AG10803 (cell line): ENCODE measurements at regions not wholly inside any gene's neighbourhood (a gene's known extent, or its start where the extent isn't known, plus 50 kb on each side); places are given as distances from the start of the nearest gene placed in this dataset.
"Not testable (repeated sequence)": the region's sequence is repeated elsewhere in the genome, so short reads cannot be mapped to it uniquely, and the experiment has no call there.

ENCODE experiments used
- DNase-seq: peaks from one replicate; pipeline ENCODE4 v3.0.0; 2010; ENCODE audit warnings: low read depth
- H3K4me3 ChIP-seq: 2 replicates; pipeline ENCODE4 v1.5.1; 2011; ENCODE audit warnings: mild to moderate bottlenecking, low read length, control low read depth
- CTCF ChIP-seq: conservative IDR thresholded peaks from 2 replicates; pipeline ENCODE4 v1.5.1; 2011; ENCODE audit warnings: mild to moderate bottlenecking, low read length, control low read depth, inconsistent platforms

- TF ChIP-seq CTCF, result no peak
- no peak for DNase-seq
- no peak overlapping the region for H3K4me3 ChIP-seq
These were observed 179.0 kb downstream of the YTHDC2 start for GRCh38 chr5:113692466-113692865.

- TF ChIP-seq CTCF, result no peak
- H3K4me3 ChIP-seq, result no peak overlapping the region
- DNase-seq, result no peak
These were observed 179.5 kb downstream of the YTHDC2 start for GRCh38 chr5:113692891-113693457.

GRCh38 chr5:113693701-113694100 lies 180.2 kb downstream of the YTHDC2 start:
- no peak for TF ChIP-seq CTCF
- DNase-seq, result no peak
- no peak overlapping the region for H3K4me3 ChIP-seq

GRCh38 chr5:113694576-113694975 lies 181.1 kb downstream of the YTHDC2 start:
- TF ChIP-seq CTCF, result no peak
- no peak overlapping the region for H3K4me3 ChIP-seq
- no peak for DNase-seq

- H3K4me3 ChIP-seq, result no peak overlapping the region
- no peak for DNase-seq
- no peak for TF ChIP-seq CTCF
These were observed 189.8 kb downstream of the YTHDC2 start for GRCh38 chr5:113703266-113703665.

GRCh38 chr5:113705657-113706056 lies 192.2 kb downstream of the YTHDC2 start:
- TF ChIP-seq CTCF, result no peak
- H3K4me3 ChIP-seq, result no peak overlapping the region
- DNase-seq, result no peak

GRCh38 chr5:113713051-113713450 lies 199.6 kb downstream of the YTHDC2 start:
- TF ChIP-seq CTCF, result no peak
- no peak overlapping the region for H3K4me3 ChIP-seq
- DNase-seq, result no peak

GRCh38 chr5:113715921-113716320 lies 202.4 kb downstream of the YTHDC2 start:
- DNase-seq, H3K4me3 ChIP-seq: not testable (repeated sequence)
